ENCODE measurements at regions not wholly inside any gene's neighbourhood (a gene's known extent, or its start where the extent isn't known, plus 50 kb on each side); places are given as distances from the start of the nearest gene placed in this dataset.

DNA sequence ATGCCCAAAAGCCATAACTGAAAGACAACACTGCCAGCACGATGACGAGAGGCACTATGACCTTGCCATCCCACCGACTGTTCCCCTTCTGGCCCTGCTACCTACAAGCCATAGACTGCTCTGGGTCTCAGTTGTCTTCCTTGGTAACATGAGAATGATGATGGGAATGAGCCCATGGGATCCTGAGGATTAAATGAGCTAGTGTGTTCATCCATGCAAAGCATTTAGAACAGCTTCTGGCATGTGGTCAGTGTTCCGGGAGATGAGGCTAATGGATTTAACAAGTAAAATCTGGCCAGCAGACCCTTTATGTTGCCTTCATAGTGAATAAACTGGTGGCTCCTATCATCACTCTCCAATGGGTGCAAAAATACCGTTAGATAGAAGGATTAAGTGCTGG, 62.4 kb upstream of the WDR11 start:
- TF ChIP-seq POLR2AphosphoS5 (IDR thresholded peaks at IDR 0.05): no peak
- TF ChIP-seq, protein P1, sequence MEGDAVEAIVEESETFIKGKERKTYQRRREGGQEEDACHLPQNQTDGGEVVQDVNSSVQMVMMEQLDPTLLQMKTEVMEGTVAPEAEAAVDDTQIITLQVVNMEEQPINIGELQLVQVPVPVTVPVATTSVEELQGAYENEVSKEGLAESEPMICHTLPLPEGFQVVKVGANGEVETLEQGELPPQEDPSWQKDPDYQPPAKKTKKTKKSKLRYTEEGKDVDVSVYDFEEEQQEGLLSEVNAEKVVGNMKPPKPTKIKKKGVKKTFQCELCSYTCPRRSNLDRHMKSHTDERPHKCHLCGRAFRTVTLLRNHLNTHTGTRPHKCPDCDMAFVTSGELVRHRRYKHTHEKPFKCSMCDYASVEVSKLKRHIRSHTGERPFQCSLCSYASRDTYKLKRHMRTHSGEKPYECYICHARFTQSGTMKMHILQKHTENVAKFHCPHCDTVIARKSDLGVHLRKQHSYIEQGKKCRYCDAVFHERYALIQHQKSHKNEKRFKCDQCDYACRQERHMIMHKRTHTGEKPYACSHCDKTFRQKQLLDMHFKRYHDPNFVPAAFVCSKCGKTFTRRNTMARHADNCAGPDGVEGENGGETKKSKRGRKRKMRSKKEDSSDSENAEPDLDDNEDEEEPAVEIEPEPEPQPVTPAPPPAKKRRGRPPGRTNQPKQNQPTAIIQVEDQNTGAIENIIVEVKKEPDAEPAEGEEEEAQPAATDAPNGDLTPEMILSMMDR (IDR thresholded peaks at IDR 0.05): no peak
- no peak for TF ChIP-seq POLR2A (IDR thresholded peaks at IDR 0.05; ENCODE audit: low read depth)
- no peak for TF ChIP-seq EP300 (IDR thresholded peaks at IDR 0.05)

All from esophagus muscularis mucosa (tissue), 4 donors.